ENCODE measurements at regions not wholly inside any gene's neighbourhood (a gene's known extent, or its start where the extent isn't known, plus 50 kb on each side); places are given as distances from the start of the nearest gene placed in this dataset.

DNA sequence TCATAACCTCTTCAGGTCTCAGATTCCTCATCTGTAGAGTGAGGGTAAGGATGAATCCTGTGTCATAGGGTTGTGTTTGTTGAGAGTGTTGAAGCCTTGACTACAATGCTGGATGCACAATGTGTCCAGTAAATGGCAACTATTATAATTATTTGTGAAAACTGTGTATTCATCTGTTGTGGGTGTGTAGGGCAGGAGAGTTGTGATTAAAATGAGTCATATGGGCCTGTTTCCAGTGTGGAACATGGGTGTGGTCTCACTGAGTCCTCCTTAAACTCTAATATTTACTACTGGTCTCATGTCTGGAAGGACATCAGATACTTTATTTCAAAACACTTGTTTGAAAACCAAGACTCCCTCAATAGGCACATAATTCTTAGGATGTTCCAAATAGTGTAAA is 208.5 kb upstream of the CASK start:
- Histone ChIP-seq H3K4me3 (ENCODE audit: control extremely low read depth in 1 of 5, extremely low read depth in 1 of 5, insufficient read depth in 1 of 5, low read depth in 2 of 5, low read length in 4 of 5) (no peak overlapping the region), H3K4me1 (ENCODE audit: control insufficient read depth in 2 of 2, insufficient read depth in 2 of 2, low read length in 2 of 2) (peaks cover 25 to 26% of the 10 kb centered on the region in 2 donors), H3K27me3 (replicated peaks in 1 of 4; ENCODE audit: control extremely low read depth in 1 of 4, control insufficient read depth in 3 of 4, insufficient read depth in 4 of 4, low read length in 3 of 4) (no peaks in the 10 kb centered on the region), H2AFZ (ENCODE audit: insufficient read depth, low read depth, low read length, poor library complexity, severe bottlenecking) (no peak overlapping the region), H3K27ac (ENCODE audit: low read length in 2 of 2) (no peak overlapping the region), H3K36me3 (replicated peaks in 1 of 2; ENCODE audit: control extremely low read depth in 1 of 2, control insufficient read depth in 1 of 2, extremely low read depth in 1 of 2, insufficient read depth in 2 of 2, low read length in 1 of 2) (no peaks in the 10 kb centered on the region), H3K79me2 (ENCODE audit: control insufficient read depth, insufficient read depth, low read length) (no peaks in the 10 kb centered on the region), H3K9ac (ENCODE audit: low read length) (no peak overlapping the region), H4K20me1 (ENCODE audit: control insufficient read depth, insufficient read depth, low read length, poor library complexity, severe bottlenecking) (no peaks in the 10 kb centered on the region), H3K4me2 (replicated peaks; ENCODE audit: low read depth, low read length, poor library complexity, severe bottlenecking) (no peak overlapping the region), H3K9me3 (ENCODE audit: control extremely low read depth in 1 of 3, control insufficient read depth in 2 of 3, insufficient read depth in 1 of 3, low read length in 2 of 3) (no peaks in the 10 kb centered on the region)
- ATAC-seq (ENCODE audit: low read depth) (no peak), DNase-seq (no peak)
- TF ChIP-seq EZH2 (IDR thresholded peaks at IDR 0.05; ENCODE audit: borderline replicate concordance, insufficient read depth, low read depth, low read length, poor library complexity, severe bottlenecking) (no peak), CTCF (IDR thresholded peaks at IDR 0.05) (no peak)
- Mint-ChIP-seq H3K4me1 (peaks cover 29% of the 10 kb centered on the region), H3K4me3 (no peak overlapping the region), H3K9me3 (ENCODE audit: insufficient read depth) (no peaks in the 10 kb centered on the region), H3K27me3 (no peaks in the 10 kb centered on the region), H3K27ac (no peak overlapping the region)
- CTCF ChIA-PET, result no interaction called here
- intact Hi-C loops (cut with micrococcal nuclease), result no loop called here
- POLR2A ChIA-PET, result no interaction called here

- H3K9me3 Mint-ChIP-seq (ENCODE audit: insufficient read depth), result no peaks in the 10 kb centered on the region
- peaks cover 39% of the 10 kb centered on the region for H3K4me1 Mint-ChIP-seq
- ChIA-PET CTCF (no interaction called here), POLR2A (no interaction called here)
- TF ChIP-seq CTCF (IDR thresholded peaks at IDR 0.05), result no peak
- TF ChIP-seq EZH2 (IDR thresholded peaks at IDR 0.05; ENCODE audit: borderline replicate concordance, insufficient read depth, low read depth, low read length, poor library complexity, severe bottlenecking), result no peak
- no peak overlapping the region for H2AFZ ChIP-seq (ENCODE audit: insufficient read depth, low read depth, low read length, poor library complexity, severe bottlenecking)
- H4K20me1 ChIP-seq (ENCODE audit: control insufficient read depth, insufficient read depth, low read length, poor library complexity, severe bottlenecking), result no peaks in the 10 kb centered on the region
- H3K27ac ChIP-seq (ENCODE audit: low read length in 2 of 2), result no peak overlapping the region
- H3K9ac ChIP-seq (ENCODE audit: low read length), result no peak overlapping the region
- H3K9me3 ChIP-seq (ENCODE audit: control extremely low read depth in 1 of 3, control insufficient read depth in 2 of 3, insufficient read depth in 1 of 3, low read length in 2 of 3), result no peaks in the 10 kb centered on the region
- 86% methylated on average over 2 of the region's 3 CpGs for WGBS (ENCODE audit: insufficient coverage)
- no peak overlapping the region for H3K4me3 Mint-ChIP-seq
- no peaks in the 10 kb centered on the region for H3K36me3 ChIP-seq (replicated peaks in 1 of 2; ENCODE audit: control extremely low read depth in 1 of 2, control insufficient read depth in 1 of 2, extremely low read depth in 1 of 2, insufficient read depth in 2 of 2, low read length in 1 of 2)
- H3K27me3 ChIP-seq (replicated peaks in 1 of 4; ENCODE audit: control extremely low read depth in 1 of 4, control insufficient read depth in 3 of 4, insufficient read depth in 4 of 4, low read length in 3 of 4), result no peaks in the 10 kb centered on the region
- intact Hi-C loops (cut with micrococcal nuclease), result no loop called here
- H3K4me2 ChIP-seq (replicated peaks; ENCODE audit: low read depth, low read length, poor library complexity, severe bottlenecking), result no peak overlapping the region
- no peak overlapping the region for H3K4me3 ChIP-seq (ENCODE audit: control extremely low read depth in 1 of 5, extremely low read depth in 1 of 5, insufficient read depth in 1 of 5, low read depth in 2 of 5, low read length in 4 of 5)
- no peak for DNase-seq
- H3K27ac Mint-ChIP-seq, result no peak overlapping the region
- no peak for ATAC-seq (ENCODE audit: low read depth)
- no peaks in the 10 kb centered on the region for H3K27me3 Mint-ChIP-seq
- H3K4me1 ChIP-seq (ENCODE audit: control insufficient read depth in 2 of 2, insufficient read depth in 2 of 2, low read length in 2 of 2), result peaks cover 30 to 37% of the 10 kb centered on the region in 2 donors
- no peaks in the 10 kb centered on the region for H3K79me2 ChIP-seq (ENCODE audit: control insufficient read depth, insufficient read depth, low read length)
Measured at GRCh38 chrX:42129022-42129940, 205.9 kb upstream of the CASK start.
